Ishikawa (cell line): ENCODE measurements at regions not wholly inside any gene's neighbourhood (a gene's known extent, or its start where the extent isn't known, plus 50 kb on each side); places are given as distances from the start of the nearest gene placed in this dataset.

ENCODE experiments used
- CEBPB ChIP-seq: IDR thresholded peaks from 2 replicates; pipeline ENCODE4 v1.6.1; 2012
- CREB1 ChIP-seq: IDR thresholded peaks from 2 replicates; pipeline ENCODE4 v1.6.1; 2012; ENCODE audit warnings: low read depth
- EP300 ChIP-seq: IDR thresholded peaks from 2 replicates; pipeline ENCODE4 v1.6.1; 2012; ENCODE audit warnings: borderline replicate concordance
- FOXM1 ChIP-seq: IDR thresholded peaks from 2 replicates; pipeline ENCODE4 v1.6.1; 2012; ENCODE audit warnings: low read depth, borderline replicate concordance
- NFIC ChIP-seq: IDR thresholded peaks from 2 replicates; pipeline ENCODE4 v1.6.1; 2012
- RAD21 ChIP-seq: IDR thresholded peaks from 2 replicates; pipeline ENCODE4 v1.6.1; 2012; ENCODE audit warnings: low read depth
- TAF1 ChIP-seq: IDR thresholded peaks from 2 replicates; pipeline ENCODE4 v1.6.1; 2012; ENCODE audit warnings: low read depth, mild to moderate bottlenecking
- TEAD4 ChIP-seq: IDR thresholded peaks from 2 replicates; pipeline ENCODE4 v1.6.1; 2012
- YY1 ChIP-seq: IDR thresholded peaks from 2 replicates; pipeline ENCODE4 v1.6.1; 2012; ENCODE audit warnings: low read depth
- TF ChIP-seq, protein P1 (sequence below): IDR thresholded peaks from 2 replicates; pipeline ENCODE4 v1.6.1; 2012
- TF ChIP-seq, protein P2 (sequence below): IDR thresholded peaks from 2 replicates; pipeline ENCODE4 v1.6.1; 2012; ENCODE audit warnings: low read depth, mild to moderate bottlenecking

DNA sequence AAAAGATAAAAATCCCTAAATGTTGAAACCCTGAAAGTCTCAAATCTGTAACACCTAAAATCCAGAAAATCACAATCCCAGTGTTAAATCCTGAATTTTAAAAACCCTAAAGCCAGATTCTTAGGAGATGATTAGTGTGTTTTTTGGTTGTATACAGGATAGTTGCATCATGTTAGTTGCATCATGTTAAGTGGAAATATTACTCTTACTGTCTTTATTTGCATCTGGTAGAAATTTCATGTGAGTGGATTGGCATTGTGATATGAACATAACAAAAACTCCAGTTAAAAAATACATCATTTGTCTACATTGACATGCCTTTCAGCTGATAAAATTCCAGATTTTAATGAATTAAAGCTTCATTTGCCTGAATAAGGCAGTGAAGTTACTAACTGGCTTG is 683.1 kb upstream of the ACVR2A start:
- no peak for TF ChIP-seq TEAD4
- no peak for TF ChIP-seq RAD21
- TF ChIP-seq, protein P1, sequence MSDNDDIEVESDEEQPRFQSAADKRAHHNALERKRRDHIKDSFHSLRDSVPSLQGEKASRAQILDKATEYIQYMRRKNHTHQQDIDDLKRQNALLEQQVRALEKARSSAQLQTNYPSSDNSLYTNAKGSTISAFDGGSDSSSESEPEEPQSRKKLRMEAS: no peak
- no peak for TF ChIP-seq CREB1
- TF ChIP-seq CEBPB: no peak
- TF ChIP-seq FOXM1: no peak
- no peak for TF ChIP-seq TAF1
- no peak for TF ChIP-seq EP300
- TF ChIP-seq NFIC: no peak
- TF ChIP-seq, protein P2, sequence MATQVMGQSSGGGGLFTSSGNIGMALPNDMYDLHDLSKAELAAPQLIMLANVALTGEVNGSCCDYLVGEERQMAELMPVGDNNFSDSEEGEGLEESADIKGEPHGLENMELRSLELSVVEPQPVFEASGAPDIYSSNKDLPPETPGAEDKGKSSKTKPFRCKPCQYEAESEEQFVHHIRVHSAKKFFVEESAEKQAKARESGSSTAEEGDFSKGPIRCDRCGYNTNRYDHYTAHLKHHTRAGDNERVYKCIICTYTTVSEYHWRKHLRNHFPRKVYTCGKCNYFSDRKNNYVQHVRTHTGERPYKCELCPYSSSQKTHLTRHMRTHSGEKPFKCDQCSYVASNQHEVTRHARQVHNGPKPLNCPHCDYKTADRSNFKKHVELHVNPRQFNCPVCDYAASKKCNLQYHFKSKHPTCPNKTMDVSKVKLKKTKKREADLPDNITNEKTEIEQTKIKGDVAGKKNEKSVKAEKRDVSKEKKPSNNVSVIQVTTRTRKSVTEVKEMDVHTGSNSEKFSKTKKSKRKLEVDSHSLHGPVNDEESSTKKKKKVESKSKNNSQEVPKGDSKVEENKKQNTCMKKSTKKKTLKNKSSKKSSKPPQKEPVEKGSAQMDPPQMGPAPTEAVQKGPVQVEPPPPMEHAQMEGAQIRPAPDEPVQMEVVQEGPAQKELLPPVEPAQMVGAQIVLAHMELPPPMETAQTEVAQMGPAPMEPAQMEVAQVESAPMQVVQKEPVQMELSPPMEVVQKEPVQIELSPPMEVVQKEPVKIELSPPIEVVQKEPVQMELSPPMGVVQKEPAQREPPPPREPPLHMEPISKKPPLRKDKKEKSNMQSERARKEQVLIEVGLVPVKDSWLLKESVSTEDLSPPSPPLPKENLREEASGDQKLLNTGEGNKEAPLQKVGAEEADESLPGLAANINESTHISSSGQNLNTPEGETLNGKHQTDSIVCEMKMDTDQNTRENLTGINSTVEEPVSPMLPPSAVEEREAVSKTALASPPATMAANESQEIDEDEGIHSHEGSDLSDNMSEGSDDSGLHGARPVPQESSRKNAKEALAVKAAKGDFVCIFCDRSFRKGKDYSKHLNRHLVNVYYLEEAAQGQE: no peak
- no peak for TF ChIP-seq YY1
